ENCODE measurements at regions not wholly inside any gene's neighbourhood (a gene's known extent, or its start where the extent isn't known, plus 50 kb on each side); places are given as distances from the start of the nearest gene placed in this dataset.

DNA sequence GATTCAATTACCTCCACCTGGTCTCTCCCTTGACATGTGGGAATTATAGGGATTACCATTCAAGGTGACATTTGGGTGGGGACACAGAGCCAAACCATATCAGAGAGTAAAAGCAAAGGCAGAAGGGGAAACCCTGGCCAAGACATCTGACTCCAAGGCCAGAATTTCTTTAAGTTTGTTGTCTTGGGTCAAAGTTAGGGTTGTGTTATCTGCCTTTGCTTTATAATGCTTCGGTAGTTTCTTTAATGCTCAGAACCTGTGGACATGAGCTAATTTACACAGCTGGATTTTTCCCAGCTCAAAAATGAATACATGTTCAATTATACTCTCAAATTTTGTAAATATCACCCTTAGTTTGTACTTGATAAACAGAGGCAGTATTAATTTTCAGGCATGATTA lies 1074.4 kb downstream of the ADGRL2 start:
- FAIRE-seq (no peak), DNase-seq (ENCODE audit: insufficient read length, low spot score) (no peak)

- FAIRE-seq: no peak
- DNase-seq (ENCODE audit: insufficient read length, low spot score): no peak
Observed at GRCh38 chr1:82874041-82874440, 1073.3 kb downstream of the ADGRL2 start.

GRCh38 chr1:82870332-82870731 lies 1069.6 kb downstream of the ADGRL2 start:
- DNase-seq (ENCODE audit: insufficient read length, low spot score) (no peak), FAIRE-seq (no peak)

DNA sequence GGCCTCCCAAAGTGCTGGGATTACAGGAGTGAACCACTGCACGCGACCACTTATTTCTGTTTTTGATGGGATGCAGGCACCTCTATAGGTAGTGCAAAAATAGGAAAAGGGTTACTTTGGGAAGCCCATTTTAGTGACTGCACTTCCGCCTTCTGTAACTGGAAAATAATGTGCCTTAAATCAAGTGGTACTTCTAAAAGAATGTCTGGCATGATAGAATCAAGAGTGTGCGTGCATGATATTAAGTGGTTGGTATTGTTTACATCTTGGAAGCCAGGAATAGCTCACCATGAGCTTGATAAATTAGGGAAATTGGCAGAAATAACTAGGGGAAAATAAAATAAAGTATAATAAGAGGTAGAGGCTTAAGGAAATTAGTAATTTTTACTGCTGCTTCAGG lies 1067.0 kb downstream of the ADGRL2 start:
- DNase-seq (ENCODE audit: insufficient read length, low spot score): no peak
- FAIRE-seq: no peak

GRCh38 chr1:82861749-82862148 lies 1061.0 kb downstream of the ADGRL2 start:
- no peak for DNase-seq (ENCODE audit: insufficient read length, low spot score)
- no peak for FAIRE-seq

DNA sequence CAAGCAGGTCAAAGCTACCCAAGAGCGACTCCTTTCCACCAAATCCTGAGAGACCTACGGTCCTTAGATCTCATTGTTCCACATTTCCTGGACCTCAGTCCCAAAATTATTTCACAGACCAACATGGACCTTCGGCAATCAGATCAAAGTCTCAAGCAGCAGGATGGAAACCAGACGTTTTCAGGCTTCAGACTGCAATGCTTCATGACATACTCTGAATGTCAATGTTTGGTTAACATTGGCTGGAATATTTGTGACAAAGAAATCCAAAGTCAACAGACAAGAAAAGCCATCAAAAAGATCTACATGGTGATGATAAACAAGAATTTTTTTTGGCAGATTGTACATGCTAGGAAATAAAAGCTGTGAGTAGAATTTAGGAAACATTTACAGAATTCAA lies 1057.3 kb downstream of the ADGRL2 start:
- FAIRE-seq: no peak
- DNase-seq (ENCODE audit: insufficient read length, low spot score): no peak

DNA sequence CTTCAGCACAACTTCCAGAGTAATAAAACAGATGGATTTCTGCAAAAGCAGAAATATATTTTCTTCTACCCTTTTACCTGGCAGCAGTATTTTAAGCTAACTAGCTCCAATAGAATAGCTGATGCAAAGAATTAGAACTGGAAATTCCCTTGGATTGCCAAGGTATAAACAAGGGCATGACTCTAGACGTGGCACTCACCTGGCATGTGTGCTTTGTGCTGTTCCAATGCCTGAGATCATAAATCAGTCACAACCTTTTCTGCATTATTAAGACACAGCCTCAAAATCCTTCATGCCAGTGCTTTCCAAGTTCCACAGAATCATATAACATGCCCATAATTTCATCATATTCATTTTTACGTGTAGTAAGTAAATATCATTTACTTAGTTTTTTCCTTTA lies 1048.7 kb downstream of the ADGRL2 start:
- DNase-seq (ENCODE audit: insufficient read length, low spot score) (no peak), FAIRE-seq (no peak)

- no peak for DNase-seq (ENCODE audit: insufficient read length, low spot score)
- FAIRE-seq: no peak
Observed at GRCh38 chr1:82848043-82848442, 1047.3 kb downstream of the ADGRL2 start.

- DNase-seq (ENCODE audit: insufficient read length, low spot score) (no peak), FAIRE-seq (no peak)
Observed at GRCh38 chr1:82845866-82846265, 1045.1 kb downstream of the ADGRL2 start.

- no peak for FAIRE-seq
- no peak for DNase-seq (ENCODE audit: insufficient read length, low spot score)
Observed at GRCh38 chr1:82844911-82845827, 1044.4 kb downstream of the ADGRL2 start.

DNA sequence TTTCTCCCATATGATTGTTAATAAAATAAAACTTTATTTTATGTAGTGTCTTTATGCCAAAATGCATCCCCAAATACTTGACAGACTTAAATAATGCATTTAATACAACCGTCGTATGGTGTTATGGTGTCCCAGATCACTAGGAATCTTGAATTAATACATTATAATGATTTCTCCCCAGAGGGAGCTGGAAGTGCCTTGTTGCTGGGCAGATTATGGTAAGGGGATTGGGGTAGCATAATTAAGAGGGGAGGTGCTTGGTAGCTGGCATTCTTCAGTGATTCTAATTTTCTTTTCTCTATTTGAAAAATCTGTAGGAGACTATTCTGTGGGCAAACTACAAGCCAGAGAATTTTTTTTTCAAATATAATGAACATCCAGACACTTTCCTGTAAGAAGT lies 1043.7 kb downstream of the ADGRL2 start:
- no peak for DNase-seq (ENCODE audit: insufficient read length, low spot score)
- no peak for FAIRE-seq

DNA sequence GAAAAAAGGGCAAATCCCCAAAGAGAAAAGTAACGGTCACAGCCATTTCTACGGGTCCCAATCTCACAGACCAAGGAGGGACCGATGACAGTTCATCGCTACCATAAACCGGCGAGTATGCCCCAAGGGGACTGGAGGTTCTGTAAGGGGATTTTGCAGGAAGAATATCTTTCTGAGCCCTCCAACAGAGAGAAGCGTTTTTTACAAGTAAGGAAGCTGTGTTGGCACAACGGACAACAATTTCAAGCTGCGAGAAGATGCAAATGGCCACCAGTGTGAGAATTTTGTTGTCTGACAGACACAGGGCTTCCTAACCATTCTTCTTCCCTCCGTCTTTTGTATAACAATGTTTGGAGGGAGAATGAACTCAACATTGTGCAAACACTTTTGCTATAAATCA lies 1043.1 kb downstream of the ADGRL2 start:
- no peak for DNase-seq (ENCODE audit: insufficient read length, low spot score)
- FAIRE-seq: no peak

- FAIRE-seq (no peak), DNase-seq (ENCODE audit: insufficient read length, low spot score) (no peak)
Observed at GRCh38 chr1:82840192-82840591, 1039.5 kb downstream of the ADGRL2 start.

DNA sequence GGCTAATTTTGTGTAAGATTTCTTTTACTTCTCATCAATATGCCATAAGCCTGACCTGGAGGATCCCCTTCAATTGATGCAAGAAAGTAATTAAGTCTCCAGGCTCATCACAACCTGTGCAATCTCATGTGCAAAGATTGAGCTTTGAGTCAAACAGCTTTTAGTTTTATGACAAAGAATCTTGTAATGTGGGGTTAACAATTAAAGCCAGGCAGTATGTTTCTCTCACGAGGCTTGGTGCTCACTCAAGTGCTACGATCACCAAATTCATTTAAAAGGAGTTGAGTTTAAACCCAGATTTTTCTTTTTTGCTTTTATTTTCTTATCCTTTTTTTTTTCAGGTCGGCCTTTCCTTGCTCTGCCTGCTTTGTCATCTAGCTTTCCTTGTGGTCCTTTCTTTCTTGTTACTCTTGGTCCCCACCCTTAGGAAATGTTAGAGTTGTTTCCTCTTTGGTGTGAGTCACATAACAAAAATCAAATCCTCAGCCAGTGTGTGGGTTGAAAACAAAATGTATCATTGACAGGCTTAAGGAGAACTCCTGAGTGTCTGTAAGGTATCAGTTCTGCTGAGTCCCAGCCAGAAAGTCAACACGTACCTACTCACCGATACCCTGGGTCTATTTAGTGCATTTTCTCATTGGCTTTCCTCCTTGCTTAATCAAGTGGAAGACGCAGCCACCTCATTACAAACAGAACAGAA lies 1037.2 kb downstream of the ADGRL2 start:
- FAIRE-seq: no peak
- DNase-seq (ENCODE audit: insufficient read length, low spot score): no peak

- FAIRE-seq (no peak), DNase-seq (ENCODE audit: insufficient read length, low spot score) (no peak)
Observed at GRCh38 chr1:82836973-82837680, 1036.4 kb downstream of the ADGRL2 start.

- FAIRE-seq (no peak), DNase-seq (ENCODE audit: insufficient read length, low spot score) (no peak)
Observed at GRCh38 chr1:82836213-82836972, 1035.7 kb downstream of the ADGRL2 start.

GRCh38 chr1:82830690-82831380 lies 1030.1 kb downstream of the ADGRL2 start:
- FAIRE-seq (no peak), DNase-seq (ENCODE audit: insufficient read length, low spot score) (no peak)

GRCh38 chr1:82829527-82829926 lies 1028.8 kb downstream of the ADGRL2 start:
- no peak for DNase-seq (ENCODE audit: insufficient read length, low spot score)

DNA sequence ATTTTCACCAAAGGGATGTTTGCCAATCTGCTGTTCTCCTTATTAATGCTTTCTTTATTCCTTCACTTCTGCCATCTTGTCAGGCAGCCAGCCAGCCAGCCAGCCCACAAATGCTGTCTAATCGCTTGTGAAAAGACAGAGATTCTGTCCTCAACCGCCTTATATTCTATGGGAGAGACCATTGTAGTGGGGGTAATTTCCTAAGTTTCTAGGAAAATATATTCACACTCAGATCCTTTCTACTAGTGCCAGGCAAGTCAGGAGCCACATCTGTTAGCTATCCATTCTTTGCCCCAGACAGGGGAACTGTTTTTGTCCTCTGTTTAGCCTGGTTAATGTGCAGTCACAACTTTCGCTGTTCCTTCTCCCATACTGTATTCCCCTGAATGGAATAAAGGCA lies 1023.1 kb downstream of the ADGRL2 start:
- FAIRE-seq: no peak
- no peak for DNase-seq (ENCODE audit: insufficient read length, low spot score)

More at GRCh38 chr1:82829527-82829926, 1028.8 kb downstream of the ADGRL2 start:
- no peak for FAIRE-seq

GRCh38 chr1:82820816-82821215 lies 1020.1 kb downstream of the ADGRL2 start:
- DNase-seq (ENCODE audit: insufficient read length, low spot score): no peak
- FAIRE-seq: no peak

Measured in GM19239 (cell line).